ACHN (cell line): ENCODE measurements at regions not wholly inside any gene's neighbourhood (a gene's known extent, or its start where the extent isn't known, plus 50 kb on each side); places are given as distances from the start of the nearest gene placed in this dataset.

ENCODE experiments used
- DNase-seq: peaks from one replicate; pipeline ENCODE4 v3.0.0-alpha.2; 2015
- in situ Hi-C: cut with HindIII; loops from 2 replicates; pipeline ENCODE4 v1.10.0; 2017; ENCODE audit warnings: low sequenced_read_pairs, low pct_ligation_motif_present, low pct_unique_long_range_greater_than_20kb

GRCh38 chr1:232407120-232407519 is 222.8 kb downstream of the SIPA1L2 start:
- no peak for DNase-seq
- in situ Hi-C loops: no loop called here

GRCh38 chr1:232405781-232406180 is 224.2 kb downstream of the SIPA1L2 start:
- DNase-seq: no peak
- in situ Hi-C loops: no loop called here

DNA sequence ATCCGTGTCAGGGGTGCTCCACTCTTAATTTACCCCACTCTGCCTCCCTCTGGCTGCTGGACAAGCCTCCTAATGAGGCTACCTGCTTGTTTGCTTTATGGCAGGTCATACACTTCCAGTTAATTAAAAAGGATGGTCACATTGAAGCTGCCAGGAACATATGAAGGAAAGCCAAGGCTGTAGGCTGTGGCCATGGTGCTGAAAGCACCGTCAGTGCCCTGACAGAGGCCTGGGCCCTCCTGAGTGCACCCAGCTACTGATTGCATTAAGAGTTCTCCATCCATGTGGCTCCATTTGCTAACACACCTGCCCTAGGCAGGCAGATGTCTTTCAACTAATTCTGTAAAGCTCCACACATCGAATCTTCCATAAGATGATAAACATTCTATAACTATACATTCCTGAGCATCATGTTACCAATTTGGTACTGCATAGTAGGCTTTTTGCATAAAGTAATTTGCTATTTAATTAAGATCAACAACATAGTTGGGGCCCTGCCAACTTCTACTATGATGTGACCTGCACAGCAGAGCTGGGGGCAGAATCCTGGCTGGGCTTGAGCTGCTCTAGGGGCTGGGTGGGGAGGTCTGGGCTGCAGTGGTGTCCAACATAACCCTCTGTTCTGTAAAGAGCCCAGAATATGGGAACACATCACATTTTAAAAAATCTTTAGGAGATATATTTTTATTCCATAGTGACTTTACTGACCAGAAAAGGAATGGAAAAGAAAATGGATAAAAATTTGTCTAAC is 224.8 kb downstream of the SIPA1L2 start:
- in situ Hi-C loops: no loop called here
- DNase-seq: no peak

DNA sequence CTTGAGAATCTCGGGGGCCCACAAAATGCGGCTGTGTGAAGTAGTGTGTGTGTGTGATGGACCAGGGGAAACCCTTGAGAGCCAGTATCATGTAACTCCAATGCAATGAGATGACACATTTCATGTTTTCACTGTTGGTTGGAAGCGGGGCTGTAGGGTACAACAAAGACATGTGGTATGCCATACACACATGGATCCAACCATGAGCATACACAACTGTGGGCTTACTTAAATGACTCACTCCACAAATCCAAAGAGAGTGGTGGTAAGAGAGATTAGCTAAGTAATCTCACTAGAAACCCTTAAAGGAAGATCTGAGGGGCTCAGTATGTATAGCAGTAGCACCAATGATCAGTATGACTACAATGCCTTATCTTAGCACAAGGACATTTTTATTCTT is 225.7 kb downstream of the SIPA1L2 start:
- no peak for DNase-seq
- in situ Hi-C loops: no loop called here

DNA sequence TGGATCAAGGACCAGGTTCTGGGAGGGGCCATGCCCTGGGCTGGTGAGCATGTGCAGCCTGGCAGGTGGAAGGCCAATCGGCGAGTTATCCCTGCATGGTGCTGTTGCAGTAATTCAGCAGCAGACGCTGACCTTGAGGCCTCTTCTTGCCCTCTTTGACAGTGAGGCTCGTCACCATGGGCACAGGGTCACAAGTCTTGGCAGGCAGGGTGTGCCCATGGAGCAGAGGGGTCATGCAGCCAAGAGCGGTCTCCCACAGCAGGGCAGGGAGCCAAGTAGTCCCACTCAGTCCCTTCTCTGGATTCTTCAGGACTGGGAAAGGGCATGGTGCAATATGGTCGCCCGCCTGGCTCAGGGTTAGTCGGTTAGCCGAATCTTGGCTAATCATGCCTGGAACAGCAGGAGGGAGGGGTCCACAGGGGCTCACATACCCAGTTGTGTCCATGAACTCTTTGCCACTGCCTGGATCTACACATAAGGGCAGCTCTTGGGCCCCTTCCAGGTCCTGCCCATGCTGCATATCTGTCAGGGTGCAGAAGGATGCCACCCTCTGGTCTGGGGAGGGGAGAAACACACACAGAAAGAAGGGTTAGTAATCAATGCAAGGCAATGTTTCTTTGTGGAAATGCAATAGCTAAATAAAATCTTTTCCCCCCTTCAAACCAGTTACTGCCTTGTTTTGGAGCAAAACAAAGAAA is 226.8 kb downstream of the SIPA1L2 start:
- DNase-seq: no peak
- in situ Hi-C loops: no loop called here

DNA sequence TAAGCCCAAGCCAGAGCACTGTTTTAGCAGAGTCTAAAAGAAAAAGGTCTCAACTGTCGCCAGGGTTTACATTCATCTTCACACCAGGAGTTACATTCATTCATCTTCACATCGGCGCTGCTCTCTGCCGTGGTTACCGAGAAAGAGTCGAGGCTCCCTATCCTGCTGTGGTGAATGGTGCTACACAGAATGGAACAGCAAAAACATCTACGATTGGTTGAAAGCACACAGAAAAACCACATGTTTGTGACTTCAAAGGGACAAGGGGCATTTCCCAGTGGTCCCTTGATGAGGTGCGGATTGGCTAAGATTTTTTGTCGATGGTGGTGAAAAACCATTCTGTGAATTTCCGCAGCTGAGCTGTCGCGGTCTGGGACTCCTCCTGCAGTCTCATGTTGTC is 231.1 kb downstream of the SIPA1L2 start:
- in situ Hi-C loops: no loop called here
- no peak for DNase-seq

DNA sequence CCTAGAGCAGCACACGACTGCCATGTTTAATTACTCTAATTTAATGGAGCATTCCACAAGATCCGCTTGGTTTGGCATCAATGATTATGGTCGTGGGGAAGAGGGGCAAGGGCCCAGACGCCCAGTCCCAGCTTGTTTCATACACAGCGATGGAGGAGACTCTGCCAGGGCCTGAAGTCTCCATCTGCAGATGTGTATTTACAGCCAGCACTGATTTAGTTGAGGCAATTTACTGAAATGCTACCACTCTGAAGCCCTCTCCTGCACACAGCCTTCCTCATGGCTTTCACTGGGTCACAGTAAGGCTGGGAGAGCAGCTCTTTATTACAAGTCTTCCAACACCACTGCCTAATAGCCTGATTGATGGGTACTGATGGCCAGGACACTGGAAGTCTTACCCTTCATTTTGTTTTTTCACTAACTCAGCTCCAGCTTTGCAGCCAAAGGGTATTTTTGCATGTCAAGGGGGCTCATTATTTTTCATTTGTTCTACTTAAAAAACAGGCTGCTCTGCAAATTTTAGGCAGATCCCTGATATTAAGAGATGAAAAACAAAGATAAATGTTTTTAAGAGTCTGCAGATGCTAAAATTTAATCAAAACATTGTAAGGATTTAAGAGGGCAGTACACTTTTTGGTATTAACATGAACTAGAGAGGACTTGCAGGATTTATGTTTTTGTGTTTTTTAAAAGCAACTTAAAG is 236.3 kb downstream of the SIPA1L2 start:
- no peak for DNase-seq
- in situ Hi-C loops: no loop called here

- in situ Hi-C loops: no loop called here
- DNase-seq: no peak
These were observed 236.9 kb downstream of the SIPA1L2 start for GRCh38 chr1:232393010-232393409.

GRCh38 chr1:232390590-232390989 is 239.3 kb downstream of the SIPA1L2 start:
- in situ Hi-C loops: no loop called here
- DNase-seq: no peak

GRCh38 chr1:232389744-232390143 is 240.2 kb downstream of the SIPA1L2 start:
- in situ Hi-C loops: no loop called here
- no peak for DNase-seq

GRCh38 chr1:232388363-232388762 is 241.6 kb downstream of the SIPA1L2 start:
- DNase-seq: no peak
- in situ Hi-C loops: no loop called here

DNA sequence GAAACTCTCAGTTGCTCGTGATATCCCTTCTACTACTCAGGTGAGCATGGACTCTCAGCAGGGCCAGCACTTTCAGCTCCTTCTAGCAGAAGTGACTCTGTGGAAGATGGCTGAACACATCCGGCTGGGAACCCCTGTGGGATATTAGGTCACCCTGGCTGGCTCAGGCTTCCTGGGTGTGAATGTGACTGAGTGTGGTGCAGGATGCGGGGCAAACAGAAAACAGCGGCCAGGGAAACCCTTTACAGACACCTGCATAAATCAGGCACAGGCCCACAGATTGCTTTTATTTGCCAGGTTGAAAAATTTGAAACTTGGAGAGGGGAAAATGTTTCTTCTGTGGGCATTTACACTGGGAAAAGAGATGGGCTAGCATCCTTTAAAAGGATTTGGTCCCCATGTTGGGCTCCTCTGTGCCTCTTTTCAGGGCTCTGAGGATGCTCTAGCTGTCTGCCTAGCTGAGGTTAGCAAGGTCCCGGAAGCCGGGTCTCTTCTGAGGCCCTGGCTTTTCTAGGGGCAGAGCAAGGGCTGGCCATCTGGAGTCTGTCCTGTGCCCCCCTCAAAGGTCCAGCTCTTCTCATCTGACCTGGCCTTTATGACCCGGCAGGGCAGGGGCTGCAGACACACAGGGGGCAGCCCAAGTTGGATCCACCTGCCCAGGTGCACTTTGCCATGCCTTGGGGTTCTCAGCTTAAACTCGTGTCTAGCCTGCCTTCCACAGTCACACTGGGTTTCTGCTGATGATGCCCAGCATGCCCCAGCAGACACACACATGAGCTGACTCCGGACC is 243.0 kb downstream of the SIPA1L2 start:
- no peak for DNase-seq
- in situ Hi-C loops: no loop called here

DNA sequence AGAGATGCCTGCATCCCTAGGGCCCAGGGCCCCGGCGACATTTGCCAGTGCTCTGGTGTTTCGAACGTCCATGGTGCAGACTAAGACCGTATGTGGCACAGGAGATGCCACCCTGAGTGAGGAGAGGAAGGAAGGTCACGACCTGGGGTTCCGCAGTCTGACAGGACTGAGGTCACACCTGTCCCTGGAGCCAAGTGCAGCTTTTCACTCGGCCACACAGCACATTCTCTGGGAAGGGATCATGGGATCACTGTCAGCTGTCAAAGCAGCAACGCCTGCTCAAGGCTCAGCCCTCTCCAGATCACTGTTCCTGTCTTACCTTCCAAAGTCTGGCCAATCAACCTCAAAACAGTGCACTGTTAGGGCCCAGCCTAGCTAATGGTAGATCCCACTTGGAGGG is 243.6 kb downstream of the SIPA1L2 start:
- DNase-seq: no peak

DNA sequence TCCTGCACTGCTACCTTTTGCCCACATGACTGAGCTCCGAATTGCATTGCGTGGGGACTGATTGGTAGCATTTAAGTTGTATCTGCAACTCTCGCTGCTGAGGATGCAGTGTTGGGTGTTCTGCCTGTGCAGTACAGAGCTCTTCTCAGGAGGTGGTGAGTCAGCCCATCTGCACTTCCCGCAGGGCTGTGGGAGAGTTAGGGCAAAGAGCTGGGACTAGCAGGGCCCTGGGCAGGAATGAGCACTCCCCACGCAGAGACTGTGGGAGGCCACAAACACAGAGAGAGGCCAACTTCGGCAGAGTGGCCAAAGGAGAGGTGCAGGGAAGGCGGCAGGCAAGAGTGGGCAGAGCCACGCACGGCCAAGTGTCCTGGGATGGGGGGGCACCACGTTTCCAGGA is 244.7 kb downstream of the SIPA1L2 start:
- no peak for DNase-seq
- in situ Hi-C loops: no loop called here

More for the DNA sequence above, 243.6 kb downstream of the SIPA1L2 start:
- in situ Hi-C loops: no loop called here

DNA sequence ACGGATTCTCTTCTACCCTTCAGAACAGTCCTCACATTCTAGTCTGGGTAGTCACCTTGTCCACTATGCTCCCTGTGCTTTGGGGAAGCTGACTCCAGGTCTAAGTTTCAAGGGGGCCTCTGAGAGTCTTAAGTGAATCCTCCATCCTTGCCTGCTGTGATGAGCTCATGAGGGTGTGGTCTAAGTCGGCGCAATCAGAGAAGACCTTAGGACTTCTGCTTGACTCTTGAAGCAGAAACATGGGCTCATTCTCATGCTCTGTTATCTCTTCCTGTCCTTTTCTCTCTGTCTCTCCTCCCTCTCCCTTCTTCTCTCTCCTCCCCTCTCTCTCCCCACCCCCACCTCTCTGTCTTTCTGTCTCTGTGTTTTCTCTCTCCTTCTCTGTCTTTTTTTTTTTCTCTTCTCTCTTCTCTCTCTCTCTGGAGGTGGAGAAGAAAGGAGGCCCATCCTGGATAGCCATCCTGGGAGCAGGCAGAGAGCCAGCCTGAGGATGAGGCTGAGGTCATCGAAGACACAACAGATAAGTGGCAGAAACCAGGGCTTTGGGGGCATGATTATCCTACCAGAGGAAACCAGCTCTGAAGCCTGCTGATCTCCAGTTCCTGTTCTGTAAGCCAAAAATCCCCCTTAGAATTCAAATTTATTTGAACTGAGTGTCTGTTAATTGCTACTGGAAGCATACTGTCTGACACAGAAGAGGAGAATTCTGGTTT is 245.6 kb downstream of the SIPA1L2 start:
- DNase-seq: no peak
- in situ Hi-C loops: no loop called here

DNA sequence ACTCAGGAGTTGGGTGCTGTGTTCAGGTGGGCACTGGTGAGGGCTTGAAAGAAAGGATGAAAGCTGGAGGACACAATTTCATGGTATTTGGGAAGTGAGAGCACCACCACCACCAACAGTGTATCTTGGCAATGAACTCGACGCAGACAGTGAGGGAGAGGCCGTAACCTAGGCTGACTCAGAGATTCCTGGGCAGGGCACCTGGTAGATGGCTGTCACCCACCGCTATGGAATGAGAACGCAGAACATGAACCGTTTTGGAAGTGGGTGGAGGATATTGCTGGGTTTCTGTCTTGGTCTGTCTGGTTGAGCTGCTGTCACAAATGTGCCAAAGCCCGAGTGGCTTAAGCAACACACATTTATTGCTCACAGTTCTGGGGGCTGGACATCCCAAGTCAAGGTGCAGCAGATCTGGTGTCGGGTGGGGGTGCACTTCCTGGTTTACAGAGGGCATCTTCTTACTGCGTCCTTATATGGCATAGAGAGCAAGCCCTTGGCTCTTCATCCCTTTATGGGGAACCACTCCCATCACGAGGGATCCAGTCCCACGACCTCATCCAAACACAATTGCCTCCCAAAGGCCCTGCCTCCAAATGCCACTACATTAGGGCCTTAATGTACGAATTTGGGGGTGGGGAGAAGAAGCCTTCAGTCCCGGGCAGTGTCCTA is 246.3 kb downstream of the SIPA1L2 start:
- DNase-seq: no peak
- in situ Hi-C loops: no loop called here

DNA sequence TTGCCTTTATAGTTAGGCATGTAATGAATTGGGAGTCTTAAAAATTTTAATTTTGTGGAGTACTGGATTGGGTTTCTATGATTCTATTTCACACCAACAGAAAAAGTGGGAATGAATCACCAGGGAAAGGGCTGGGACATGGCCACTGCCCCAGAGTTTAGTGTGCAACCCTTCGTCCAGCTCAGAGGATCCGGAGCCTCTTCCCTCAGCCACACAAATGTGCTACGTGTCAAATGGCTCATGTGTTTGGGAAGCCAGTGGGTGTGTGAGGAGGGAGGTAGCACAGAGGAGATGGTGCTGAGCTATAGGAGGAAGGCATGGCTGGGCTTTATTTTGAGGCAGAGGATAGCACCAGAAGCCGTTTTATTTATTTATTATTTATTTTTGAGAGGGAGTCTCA is 247.3 kb downstream of the SIPA1L2 start:
- in situ Hi-C loops: no loop called here
- no peak for DNase-seq
